ENCODE measurements at regions not wholly inside any gene's neighbourhood (a gene's known extent, or its start where the extent isn't known, plus 50 kb on each side); places are given as distances from the start of the nearest gene placed in this dataset.

DNA sequence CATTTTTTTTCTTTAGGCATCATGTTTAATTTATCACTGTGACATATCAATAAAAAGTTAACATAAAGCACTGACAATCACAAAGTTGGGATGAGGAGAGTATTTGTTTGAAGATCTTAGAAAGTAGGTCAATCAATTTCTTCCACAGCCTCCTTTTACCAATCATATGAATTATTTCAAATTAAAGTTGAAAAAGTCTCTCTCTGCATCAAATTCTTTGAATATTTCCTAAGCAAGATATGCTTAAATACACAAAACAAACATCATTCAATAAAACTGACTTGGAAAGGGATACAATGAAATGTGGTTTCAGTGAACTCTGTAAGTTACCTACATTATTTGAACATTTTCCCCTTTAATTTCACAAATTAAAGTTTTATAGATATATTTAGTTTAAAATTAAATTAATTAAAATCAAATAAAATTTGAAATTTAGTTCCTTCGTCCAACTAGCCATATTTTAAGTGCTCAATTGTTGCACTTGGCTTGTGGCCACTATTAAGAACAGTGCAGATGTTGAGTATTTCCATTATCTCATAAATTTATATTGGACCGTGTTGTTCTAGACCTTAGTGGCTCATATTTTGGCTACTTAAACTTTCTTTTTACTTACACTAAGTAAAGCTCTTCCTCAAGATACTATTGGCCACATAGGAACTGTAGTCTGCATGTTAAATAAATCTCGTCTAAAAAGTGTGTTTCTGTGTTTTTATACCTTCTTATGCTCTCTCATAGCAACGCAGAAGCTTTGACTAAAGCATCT lies 949.7 kb upstream of the NUDT12 start:
- TF ChIP-seq BACH2 (CRISPR knock-in tag; IDR thresholded peaks at IDR 0.05; ENCODE audit: borderline replicate concordance) (no peak), CSDC2 (CRISPR knock-in tag; IDR thresholded peaks at IDR 0.05) (no peak), ARNTL (CRISPR knock-in tag; IDR thresholded peaks at IDR 0.05; ENCODE audit: borderline replicate concordance, low read depth) (no peak), GLIS3 (CRISPR knock-in tag; IDR thresholded peaks at IDR 0.05) (no peak), RARB (CRISPR knock-in tag; IDR thresholded peaks at IDR 0.05) (no peak), ESRRG (CRISPR knock-in tag; IDR thresholded peaks at IDR 0.05) (no peak), PATZ1 (CRISPR knock-in tag; IDR thresholded peaks at IDR 0.05; ENCODE audit: borderline replicate concordance) (no peak; the same call in 1 of the 2 replicates), TSHZ2 (CRISPR knock-in tag; IDR thresholded peaks at IDR 0.05) (no peak)
- TF ChIP-seq, protein P1, sequence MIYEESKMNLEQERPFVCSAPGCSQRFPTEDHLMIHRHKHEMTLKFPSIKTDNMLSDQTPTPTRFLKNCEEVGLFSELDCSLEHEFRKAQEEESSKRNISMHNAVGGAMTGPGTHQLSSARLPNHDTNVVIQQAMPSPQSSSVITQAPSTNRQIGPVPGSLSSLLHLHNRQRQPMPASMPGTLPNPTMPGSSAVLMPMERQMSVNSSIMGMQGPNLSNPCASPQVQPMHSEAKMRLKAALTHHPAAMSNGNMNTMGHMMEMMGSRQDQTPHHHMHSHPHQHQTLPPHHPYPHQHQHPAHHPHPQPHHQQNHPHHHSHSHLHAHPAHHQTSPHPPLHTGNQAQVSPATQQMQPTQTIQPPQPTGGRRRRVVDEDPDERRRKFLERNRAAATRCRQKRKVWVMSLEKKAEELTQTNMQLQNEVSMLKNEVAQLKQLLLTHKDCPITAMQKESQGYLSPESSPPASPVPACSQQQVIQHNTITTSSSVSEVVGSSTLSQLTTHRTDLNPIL (CRISPR knock-in tag; IDR thresholded peaks at IDR 0.05; ENCODE audit: low read depth) = no peak
